Lower leg skin (tissue), 3 donors: ENCODE measurements at regions not wholly inside any gene's neighbourhood (a gene's known extent, or its start where the extent isn't known, plus 50 kb on each side); places are given as distances from the start of the nearest gene placed in this dataset.

Experiments used
- POLR2A ChIP-seq, 2 donors: fragments of 450-650 bp; IDR thresholded peaks; one replicate each; pipeline ENCODE4 v1.6.1; 2016 to 2017; ENCODE audit warnings: antibody characterized with exemption in 2 of 2, mild to moderate bottlenecking in 1 of 2, moderate library complexity in 1 of 2
- TF ChIP-seq, protein P1 (sequence below), 3 donors: fragments of 450-650 bp; IDR thresholded peaks; one replicate each; pipeline ENCODE4 v1.5.1; 2016; ENCODE audit warnings: antibody characterized with exemption in 3 of 3, mild to moderate bottlenecking in 3 of 3, moderate library complexity in 2 of 3

DNA sequence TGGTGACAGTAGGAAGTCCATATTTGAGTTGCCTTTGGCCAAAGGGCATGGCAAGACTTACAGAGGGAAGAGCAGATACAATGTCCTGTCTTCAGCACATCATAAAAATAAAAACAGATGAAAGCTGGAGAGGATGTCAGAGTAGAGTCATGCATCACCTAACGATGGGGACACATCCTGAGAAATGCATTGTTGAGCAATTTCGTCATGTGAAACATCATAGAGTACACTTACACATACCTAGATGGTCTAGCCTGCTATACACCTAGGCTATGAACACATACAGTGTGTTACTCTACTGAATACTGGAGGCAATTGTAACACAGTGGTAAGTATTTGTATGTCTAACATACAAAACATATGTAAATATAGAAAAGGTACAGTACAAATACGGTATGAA, 75.6 kb downstream of the VEGFA start:
- TF ChIP-seq POLR2A (IDR thresholded peaks at IDR 0.05) = no peak
- TF ChIP-seq, protein P1, sequence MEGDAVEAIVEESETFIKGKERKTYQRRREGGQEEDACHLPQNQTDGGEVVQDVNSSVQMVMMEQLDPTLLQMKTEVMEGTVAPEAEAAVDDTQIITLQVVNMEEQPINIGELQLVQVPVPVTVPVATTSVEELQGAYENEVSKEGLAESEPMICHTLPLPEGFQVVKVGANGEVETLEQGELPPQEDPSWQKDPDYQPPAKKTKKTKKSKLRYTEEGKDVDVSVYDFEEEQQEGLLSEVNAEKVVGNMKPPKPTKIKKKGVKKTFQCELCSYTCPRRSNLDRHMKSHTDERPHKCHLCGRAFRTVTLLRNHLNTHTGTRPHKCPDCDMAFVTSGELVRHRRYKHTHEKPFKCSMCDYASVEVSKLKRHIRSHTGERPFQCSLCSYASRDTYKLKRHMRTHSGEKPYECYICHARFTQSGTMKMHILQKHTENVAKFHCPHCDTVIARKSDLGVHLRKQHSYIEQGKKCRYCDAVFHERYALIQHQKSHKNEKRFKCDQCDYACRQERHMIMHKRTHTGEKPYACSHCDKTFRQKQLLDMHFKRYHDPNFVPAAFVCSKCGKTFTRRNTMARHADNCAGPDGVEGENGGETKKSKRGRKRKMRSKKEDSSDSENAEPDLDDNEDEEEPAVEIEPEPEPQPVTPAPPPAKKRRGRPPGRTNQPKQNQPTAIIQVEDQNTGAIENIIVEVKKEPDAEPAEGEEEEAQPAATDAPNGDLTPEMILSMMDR (IDR thresholded peaks at IDR 0.05) = no peak
